Upper lobe of right lung (tissue), 1 donor: ENCODE measurements at regions not wholly inside any gene's neighbourhood (a gene's known extent, or its start where the extent isn't known, plus 50 kb on each side); places are given as distances from the start of the nearest gene placed in this dataset.
A peak's percentile ranks its signal among the peaks of the same experiment; 100 is the strongest.

Experiments
- ATAC-seq: fragments of 200-7000 bp; cut with Tn5 transposase; one replicate; pipeline ENCODE4 v1.9.1; 2020; ENCODE audit warnings: mild to moderate bottlenecking, moderate library complexity
- DNase-seq: peaks from one replicate; pipeline ENCODE4 v3.0.0-alpha.2; 2020
- H3K27ac ChIP-seq: fragments of 200-600 bp; one replicate; pipeline ENCODE4 v1.8.0; 2022
- H3K27me3 ChIP-seq: fragments of 200-600 bp; one replicate; pipeline ENCODE4 v1.8.0; 2022; ENCODE audit warnings: mild to moderate bottlenecking
- H3K36me3 ChIP-seq: fragments of 200-600 bp; one replicate; pipeline ENCODE4 v1.8.0; 2022
- H3K4me1 ChIP-seq: fragments of 200-600 bp; one replicate; pipeline ENCODE4 v1.8.0; 2022
- H3K4me3 ChIP-seq: fragments of 200-600 bp; one replicate; pipeline ENCODE4 v1.8.0; 2022; ENCODE audit warnings: mild to moderate bottlenecking
- H3K9me3 ChIP-seq: fragments of 200-600 bp; one replicate; pipeline ENCODE4 v1.8.0; 2022
- intact Hi-C: fragments of 100-400 bp; cut with DNase I; formaldehyde crosslinking; loops from one replicate; pipeline ENCODE4 v1.11.0; 2022
- TF ChIP-seq, protein P1 (sequence below): fragments of 200-600 bp; IDR thresholded peaks from one replicate; pipeline ENCODE4 v1.8.0; 2022; ENCODE audit warnings: antibody characterized with exemption
- donor health status: DM: no; HTN: yes; CAD: no; lungs with severe emphysema.

DNA sequence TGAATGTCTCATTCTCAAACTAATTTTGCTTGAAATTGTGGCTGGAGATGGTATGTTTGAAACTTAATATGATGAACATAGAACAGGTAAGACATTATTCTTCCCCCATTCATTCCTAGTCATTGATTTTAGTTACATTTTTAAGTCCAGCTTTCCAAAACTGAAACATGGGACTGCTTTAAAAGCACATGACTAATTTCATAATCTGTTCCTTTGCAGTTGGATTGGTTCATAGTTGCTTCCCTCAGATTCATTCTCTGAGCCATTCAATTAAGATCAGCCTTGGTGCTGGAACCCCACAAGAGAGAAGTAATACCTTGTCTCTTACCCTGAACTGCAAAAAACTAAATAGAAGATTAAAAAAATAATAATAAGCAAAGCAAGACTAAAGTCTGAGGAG lies 87.5 kb upstream of the TGFBR2 start:
- H3K27me3 ChIP-seq = no peaks in the 10 kb centered on the region
- intact Hi-C loops = no loop called here
- no peaks in the 10 kb centered on the region for H3K36me3 ChIP-seq
- ATAC-seq = peak; percentile 45
- no peaks in the 10 kb centered on the region for H3K9me3 ChIP-seq
- H3K27ac ChIP-seq = peak overlapping the region; percentile 78
- peaks cover 43% of the 10 kb centered on the region for H3K4me1 ChIP-seq
- TF ChIP-seq, protein P1, sequence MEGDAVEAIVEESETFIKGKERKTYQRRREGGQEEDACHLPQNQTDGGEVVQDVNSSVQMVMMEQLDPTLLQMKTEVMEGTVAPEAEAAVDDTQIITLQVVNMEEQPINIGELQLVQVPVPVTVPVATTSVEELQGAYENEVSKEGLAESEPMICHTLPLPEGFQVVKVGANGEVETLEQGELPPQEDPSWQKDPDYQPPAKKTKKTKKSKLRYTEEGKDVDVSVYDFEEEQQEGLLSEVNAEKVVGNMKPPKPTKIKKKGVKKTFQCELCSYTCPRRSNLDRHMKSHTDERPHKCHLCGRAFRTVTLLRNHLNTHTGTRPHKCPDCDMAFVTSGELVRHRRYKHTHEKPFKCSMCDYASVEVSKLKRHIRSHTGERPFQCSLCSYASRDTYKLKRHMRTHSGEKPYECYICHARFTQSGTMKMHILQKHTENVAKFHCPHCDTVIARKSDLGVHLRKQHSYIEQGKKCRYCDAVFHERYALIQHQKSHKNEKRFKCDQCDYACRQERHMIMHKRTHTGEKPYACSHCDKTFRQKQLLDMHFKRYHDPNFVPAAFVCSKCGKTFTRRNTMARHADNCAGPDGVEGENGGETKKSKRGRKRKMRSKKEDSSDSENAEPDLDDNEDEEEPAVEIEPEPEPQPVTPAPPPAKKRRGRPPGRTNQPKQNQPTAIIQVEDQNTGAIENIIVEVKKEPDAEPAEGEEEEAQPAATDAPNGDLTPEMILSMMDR = no peak
- DNase-seq = no peak
- no peak overlapping the region for H3K4me3 ChIP-seq

DNA sequence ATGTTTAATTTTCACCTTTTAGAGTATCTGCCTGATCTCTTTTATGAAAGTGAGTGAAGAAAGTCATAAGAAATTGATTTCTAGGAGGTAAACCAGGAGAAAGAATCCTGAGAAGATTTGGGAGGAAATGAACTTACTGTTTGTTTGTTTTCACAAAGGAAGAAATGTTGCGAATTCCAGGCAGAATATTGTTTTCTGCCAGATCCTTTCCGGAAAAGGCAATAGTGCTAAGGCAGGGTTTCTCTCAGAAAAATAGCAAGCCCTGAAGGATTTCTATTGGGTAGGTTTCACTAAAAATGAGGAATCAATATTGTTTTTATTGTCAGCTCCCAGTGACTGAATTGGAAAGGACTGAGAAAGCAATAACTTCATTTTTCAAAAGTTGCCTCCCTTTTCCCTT lies 85.7 kb upstream of the TGFBR2 start:
- Histone ChIP-seq H3K4me3 (no peak overlapping the region), H3K36me3 (no peaks in the 10 kb centered on the region), H3K4me1 (peaks cover 56% of the 10 kb centered on the region), H3K27me3 (no peaks in the 10 kb centered on the region), H3K9me3 (no peaks in the 10 kb centered on the region), H3K27ac (peak overlapping the region; percentile 71)
- TF ChIP-seq, protein P1 = no peak
- DNase-seq (no peak), ATAC-seq (no peak)
- intact Hi-C loops = no loop called here

DNA sequence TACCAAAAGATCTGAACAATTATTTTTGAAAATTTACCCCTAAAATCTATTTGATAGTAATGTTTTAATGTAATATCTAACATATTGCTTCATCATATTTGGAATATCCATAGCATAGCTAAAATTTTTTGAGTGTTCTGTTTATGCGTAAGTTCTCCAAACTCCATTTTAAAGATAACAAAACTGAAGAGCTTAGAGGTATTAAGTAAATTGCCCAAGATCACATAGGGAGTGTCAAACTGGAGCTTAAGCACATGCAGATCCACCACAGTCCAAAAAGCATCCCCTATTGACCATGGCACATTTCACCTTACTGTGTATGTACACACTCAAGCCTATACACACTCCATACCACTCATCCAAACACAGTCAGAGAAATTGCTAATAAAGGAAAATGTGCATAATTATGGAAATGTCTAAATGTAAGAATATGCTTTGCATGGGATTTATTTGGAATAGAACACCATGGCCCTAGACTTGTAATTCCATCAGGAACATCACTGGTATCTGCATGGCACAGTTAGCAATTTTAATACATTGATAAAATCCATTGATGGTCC lies 85.2 kb upstream of the TGFBR2 start:
- ATAC-seq (no peak), DNase-seq (no peak)
- Histone ChIP-seq H3K27ac (peak overlapping the region; percentile 71), H3K4me1 (peaks cover 60% of the 10 kb centered on the region), H3K4me3 (no peak overlapping the region), H3K36me3 (no peaks in the 10 kb centered on the region), H3K27me3 (no peaks in the 10 kb centered on the region), H3K9me3 (no peaks in the 10 kb centered on the region)
- TF ChIP-seq, protein P1 = no peak
- intact Hi-C loops = no loop called here

DNA sequence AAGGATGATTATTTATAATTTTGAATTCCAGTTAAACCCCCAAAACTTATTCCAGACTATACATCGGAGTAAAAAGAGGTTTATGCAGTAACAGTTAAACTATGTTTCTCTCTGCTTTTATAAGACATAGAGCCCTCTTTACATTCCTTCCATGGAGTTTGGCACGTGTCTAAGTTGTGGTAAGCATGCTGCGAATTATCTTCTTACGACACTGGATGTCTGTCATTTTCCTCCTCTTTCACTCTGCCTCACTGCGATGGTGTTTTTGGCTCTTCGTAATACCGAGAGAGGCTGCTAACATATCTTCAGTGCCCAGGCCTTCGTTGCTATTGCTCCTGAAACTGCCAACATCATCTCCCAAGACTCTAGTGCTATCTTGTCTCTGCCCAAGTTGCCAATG lies 83.9 kb upstream of the TGFBR2 start:
- Histone ChIP-seq H3K4me3 (no peak overlapping the region), H3K4me1 (peaks cover 63% of the 10 kb centered on the region), H3K27me3 (no peaks in the 10 kb centered on the region), H3K27ac (no peak overlapping the region), H3K9me3 (no peaks in the 10 kb centered on the region), H3K36me3 (no peaks in the 10 kb centered on the region)
- intact Hi-C loops = no loop called here
- ATAC-seq (no peak), DNase-seq (no peak)
- TF ChIP-seq, protein P1 = no peak

DNA sequence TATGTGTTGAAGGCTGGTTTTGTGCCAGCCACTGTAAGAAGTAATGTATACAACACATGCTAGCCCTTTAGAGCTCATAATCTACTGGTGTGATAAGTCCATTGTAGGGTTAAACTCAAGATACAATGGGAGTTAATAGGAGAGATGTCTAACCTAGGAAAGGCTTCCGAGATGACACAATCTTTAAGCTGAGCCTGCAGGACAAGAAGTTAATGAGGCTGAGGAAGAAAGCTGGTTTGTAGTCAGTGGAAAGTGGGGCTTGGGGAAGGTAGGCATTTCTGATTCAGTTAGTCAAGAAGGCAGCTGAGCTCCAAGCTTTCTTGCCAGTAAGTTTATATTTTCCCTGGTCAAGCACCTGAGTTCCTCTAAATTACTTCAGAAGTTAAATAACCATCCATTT lies 83.0 kb upstream of the TGFBR2 start:
- no peak overlapping the region for H3K4me3 ChIP-seq
- H3K27me3 ChIP-seq = no peaks in the 10 kb centered on the region
- H3K27ac ChIP-seq = no peak overlapping the region
- H3K36me3 ChIP-seq = no peaks in the 10 kb centered on the region
- peaks cover 54% of the 10 kb centered on the region for H3K4me1 ChIP-seq
- intact Hi-C loops = no loop called here
- DNase-seq (no peak), ATAC-seq (no peak)
- H3K9me3 ChIP-seq = no peaks in the 10 kb centered on the region
- TF ChIP-seq, protein P1 = no peak
